ENCODE measurements at regions not wholly inside any gene's neighbourhood (a gene's known extent, or its start where the extent isn't known, plus 50 kb on each side); places are given as distances from the start of the nearest gene placed in this dataset.

- 100% methylated on average over 1 of the region's 1 CpG for WGBS
- Histone ChIP-seq H4K8ac (ENCODE audit: low read length) (no peak overlapping the region), H2BK120ac (ENCODE audit: low read depth, low read length) (no peak overlapping the region), H3K18ac (ENCODE audit: low read depth in 1 of 2, low read length in 2 of 2) (no peak overlapping the region), H3K4ac (ENCODE audit: low read depth in 1 of 2, low read length in 2 of 2) (no peak overlapping the region), H3K4me1 (ENCODE audit: control insufficient read depth, insufficient read depth, low read depth, low read length) (no peaks in the 10 kb centered on the region), H2BK5ac (ENCODE audit: low read depth, low read length, poor library complexity, severe bottlenecking) (no peak overlapping the region), H3K79me1 (replicated peaks; ENCODE audit: low read length, poor library complexity, severe bottlenecking) (no peaks in the 10 kb centered on the region), H2BK12ac (ENCODE audit: low read length in 2 of 2) (no peak overlapping the region), H2BK15ac (ENCODE audit: low read depth, poor library complexity, severe bottlenecking) (no peak overlapping the region), H2AFZ (ENCODE audit: low read depth, low read length) (no peak overlapping the region), H3K9me3 (ENCODE audit: control insufficient read depth, low read length) (no peaks in the 10 kb centered on the region), H3K4me2 (ENCODE audit: low read length, poor library complexity, severe bottlenecking) (no peak overlapping the region), H3K9ac (ENCODE audit: low read length) (no peak overlapping the region), H3K36me3 (ENCODE audit: control insufficient read depth in 1 of 2, insufficient read depth in 2 of 2, low read depth in 1 of 2, low read length in 2 of 2) (no peaks in the 10 kb centered on the region), H2AK5ac (ENCODE audit: low read length, severe bottlenecking) (no peak overlapping the region), H4K91ac (ENCODE audit: low read length) (no peak overlapping the region), H3K14ac (ENCODE audit: low read length in 2 of 2) (no peak overlapping the region), H3K4me3 (ENCODE audit: insufficient read depth in 1 of 2, low read depth in 1 of 2, low read length in 2 of 2) (no peak overlapping the region), H3K27ac (ENCODE audit: low read length, poor library complexity, severe bottlenecking) (no peak overlapping the region), H3K23ac (ENCODE audit: low read length in 2 of 2) (no peak overlapping the region), H3K27me3 (ENCODE audit: control insufficient read depth in 1 of 2, insufficient read depth in 1 of 2, low read length in 2 of 2) (no peaks in the 10 kb centered on the region)
- DNase-seq, result no peak
Observed at GRCh38 chr14:83660597-83660996, 1869.3 kb upstream of the FLRT2 start.

- Histone ChIP-seq H2AK5ac (ENCODE audit: low read length, severe bottlenecking) (no peak overlapping the region), H3K18ac (ENCODE audit: low read depth in 1 of 2, low read length in 2 of 2) (no peak overlapping the region), H3K14ac (ENCODE audit: low read length in 2 of 2) (no peak overlapping the region), H2AFZ (ENCODE audit: low read depth, low read length) (no peak overlapping the region), H3K23ac (ENCODE audit: low read length in 2 of 2) (no peak overlapping the region), H2BK15ac (ENCODE audit: low read depth, poor library complexity, severe bottlenecking) (no peak overlapping the region), H3K27me3 (ENCODE audit: control insufficient read depth in 1 of 2, insufficient read depth in 1 of 2, low read length in 2 of 2) (no peaks in the 10 kb centered on the region), H3K27ac (ENCODE audit: low read length, poor library complexity, severe bottlenecking) (no peak overlapping the region), H2BK5ac (ENCODE audit: low read depth, low read length, poor library complexity, severe bottlenecking) (no peak overlapping the region), H3K36me3 (ENCODE audit: control insufficient read depth in 1 of 2, insufficient read depth in 2 of 2, low read depth in 1 of 2, low read length in 2 of 2) (no peaks in the 10 kb centered on the region), H3K4me2 (ENCODE audit: low read length, poor library complexity, severe bottlenecking) (no peak overlapping the region), H3K4ac (ENCODE audit: low read depth in 1 of 2, low read length in 2 of 2) (no peak overlapping the region), H3K79me1 (replicated peaks; ENCODE audit: low read length, poor library complexity, severe bottlenecking) (no peaks in the 10 kb centered on the region), H4K91ac (ENCODE audit: low read length) (no peak overlapping the region), H2BK12ac (ENCODE audit: low read length in 2 of 2) (no peak overlapping the region), H3K9ac (ENCODE audit: low read length) (no peak overlapping the region), H3K9me3 (ENCODE audit: control insufficient read depth, low read length) (no peaks in the 10 kb centered on the region), H2BK120ac (ENCODE audit: low read depth, low read length) (no peak overlapping the region), H3K4me3 (ENCODE audit: insufficient read depth in 1 of 2, low read depth in 1 of 2, low read length in 2 of 2) (no peak overlapping the region), H3K4me1 (ENCODE audit: control insufficient read depth, insufficient read depth, low read depth, low read length) (no peaks in the 10 kb centered on the region), H4K8ac (ENCODE audit: low read length) (no peak overlapping the region)
- no peak for DNase-seq
Observed at GRCh38 chr14:83664389-83664788, 1865.6 kb upstream of the FLRT2 start.

GRCh38 chr14:83689265-83689664 is 1840.7 kb upstream of the FLRT2 start:
- DNase-seq, result no peak
- Histone ChIP-seq H2BK12ac (ENCODE audit: low read length in 2 of 2) (no peak overlapping the region), H3K14ac (ENCODE audit: low read length in 2 of 2) (no peak overlapping the region), H2BK120ac (ENCODE audit: low read depth, low read length) (no peak overlapping the region), H2AFZ (ENCODE audit: low read depth, low read length) (no peak overlapping the region), H3K27ac (ENCODE audit: low read length, poor library complexity, severe bottlenecking) (no peak overlapping the region), H3K79me1 (replicated peaks; ENCODE audit: low read length, poor library complexity, severe bottlenecking) (no peaks in the 10 kb centered on the region), H4K91ac (ENCODE audit: low read length) (no peak overlapping the region), H3K27me3 (ENCODE audit: control insufficient read depth in 1 of 2, insufficient read depth in 1 of 2, low read length in 2 of 2) (no peaks in the 10 kb centered on the region), H3K18ac (ENCODE audit: low read depth in 1 of 2, low read length in 2 of 2) (no peak overlapping the region), H3K23ac (ENCODE audit: low read length in 2 of 2) (no peak overlapping the region), H2BK5ac (ENCODE audit: low read depth, low read length, poor library complexity, severe bottlenecking) (no peak overlapping the region), H3K4me1 (ENCODE audit: control insufficient read depth, insufficient read depth, low read depth, low read length) (no peaks in the 10 kb centered on the region), H3K36me3 (ENCODE audit: control insufficient read depth in 1 of 2, insufficient read depth in 2 of 2, low read depth in 1 of 2, low read length in 2 of 2) (no peaks in the 10 kb centered on the region), H3K4me3 (ENCODE audit: insufficient read depth in 1 of 2, low read depth in 1 of 2, low read length in 2 of 2) (no peak overlapping the region), H4K8ac (ENCODE audit: low read length) (no peak overlapping the region), H2BK15ac (ENCODE audit: low read depth, poor library complexity, severe bottlenecking) (no peak overlapping the region), H3K4ac (ENCODE audit: low read depth in 1 of 2, low read length in 2 of 2) (no peak overlapping the region), H3K9ac (ENCODE audit: low read length) (no peak overlapping the region), H2AK5ac (ENCODE audit: low read length, severe bottlenecking) (no peak overlapping the region), H3K4me2 (ENCODE audit: low read length, poor library complexity, severe bottlenecking) (no peak overlapping the region), H3K9me3 (ENCODE audit: control insufficient read depth, low read length) (peaks cover 18% of the 10 kb centered on the region)
- WGBS, result no CpG with 5 or more reads among the region's 1 CpG

DNA sequence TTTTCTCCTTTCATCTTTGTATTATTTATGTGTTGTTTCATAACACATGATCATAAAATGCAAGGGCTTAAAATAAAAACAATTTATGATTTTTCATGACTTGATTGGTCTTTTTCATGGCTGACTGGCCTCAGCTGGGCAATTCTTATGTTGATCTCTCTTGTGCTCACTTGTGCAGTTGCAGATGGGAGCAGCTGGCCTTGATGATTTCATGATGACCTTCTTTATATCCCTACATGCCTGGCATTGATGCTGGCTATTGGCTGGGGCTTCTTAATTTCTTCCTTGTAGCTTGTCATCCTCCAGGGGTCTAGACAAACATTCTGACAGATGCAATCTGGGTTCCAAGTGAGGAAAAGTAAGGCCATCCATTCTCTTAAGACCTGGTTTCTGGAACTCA is 1832.8 kb upstream of the FLRT2 start:
- H2BK12ac ChIP-seq (ENCODE audit: low read length in 2 of 2), result no peak overlapping the region
- DNase-seq, result no peak
- H3K36me3 ChIP-seq (ENCODE audit: control insufficient read depth in 1 of 2, insufficient read depth in 2 of 2, low read depth in 1 of 2, low read length in 2 of 2), result no peaks in the 10 kb centered on the region
- H3K14ac ChIP-seq (ENCODE audit: low read length in 2 of 2), result no peak overlapping the region
- no peak overlapping the region for H2AK5ac ChIP-seq (ENCODE audit: low read length, severe bottlenecking)
- no peak overlapping the region for H3K18ac ChIP-seq (ENCODE audit: low read depth in 1 of 2, low read length in 2 of 2)
- no peak overlapping the region for H2BK120ac ChIP-seq (ENCODE audit: low read depth, low read length)
- H3K27me3 ChIP-seq (ENCODE audit: control insufficient read depth in 1 of 2, insufficient read depth in 1 of 2, low read length in 2 of 2), result no peaks in the 10 kb centered on the region
- H3K27ac ChIP-seq (ENCODE audit: low read length, poor library complexity, severe bottlenecking), result no peak overlapping the region
- no peak overlapping the region for H3K4me3 ChIP-seq (ENCODE audit: insufficient read depth in 1 of 2, low read depth in 1 of 2, low read length in 2 of 2)
- no peak overlapping the region for H3K9ac ChIP-seq (ENCODE audit: low read length)
- H3K9me3 ChIP-seq (ENCODE audit: control insufficient read depth, low read length), result no peaks in the 10 kb centered on the region
- H3K79me1 ChIP-seq (replicated peaks; ENCODE audit: low read length, poor library complexity, severe bottlenecking), result no peaks in the 10 kb centered on the region
- H3K4me1 ChIP-seq (ENCODE audit: control insufficient read depth, insufficient read depth, low read depth, low read length), result no peaks in the 10 kb centered on the region
- no peak overlapping the region for H3K4me2 ChIP-seq (ENCODE audit: low read length, poor library complexity, severe bottlenecking)
- H4K8ac ChIP-seq (ENCODE audit: low read length), result no peak overlapping the region
- no peak overlapping the region for H4K91ac ChIP-seq (ENCODE audit: low read length)
- no peak overlapping the region for H3K4ac ChIP-seq (ENCODE audit: low read depth in 1 of 2, low read length in 2 of 2)
- no peak overlapping the region for H2AFZ ChIP-seq (ENCODE audit: low read depth, low read length)
- H2BK5ac ChIP-seq (ENCODE audit: low read depth, low read length, poor library complexity, severe bottlenecking), result no peak overlapping the region
- H3K23ac ChIP-seq (ENCODE audit: low read length in 2 of 2), result no peak overlapping the region
- H2BK15ac ChIP-seq (ENCODE audit: low read depth, poor library complexity, severe bottlenecking), result no peak overlapping the region
